IMR-90 (cell line): ENCODE measurements at regions not wholly inside any gene's neighbourhood (a gene's known extent, or its start where the extent isn't known, plus 50 kb on each side); places are given as distances from the start of the nearest gene placed in this dataset.

Experiments
- ATAC-seq: fragments of 200-7000 bp; cut with Tn5 transposase; 2 replicates; pipeline ENCODE4 v1.9.1; 2020; ENCODE audit warnings: low read depth, mild to moderate bottlenecking, moderate library complexity
- BruUV-seq: library from RNA; stranded (reverse); fragments of 400-500 nt; replicated peaks from 2 replicates; lab custom pipeline; 2021; lab: Mats Ljungman, UMichigan
- CTCF ChIA-PET: fragments of 300-600 bp; formaldehyde crosslinking; extraction: SDS; loops from one replicate; lab custom pipeline; 2021; ENCODE audit warnings: antibody characterized with exemption; lab: Yijun Ruan, JAX
- POLR2A ChIA-PET: fragments of 300-600 bp; sonication (Branson Sonifier 250); formaldehyde crosslinking; loops from one replicate; lab custom pipeline; 2022; ENCODE audit warnings: antibody characterized with exemption; ENCODE audit not compliant: unreplicated experiment; lab: Charles Lee
- DNase-seq: peaks from one replicate; pipeline ENCODE4 v3.0.0; 2013
- H2AFZ ChIP-seq: replicated peaks from 2 replicates; pipeline ENCODE3; 2013; ENCODE audit warnings: low read length, mild to moderate bottlenecking; ENCODE audit not compliant: poor library complexity
- H2AK5ac ChIP-seq: 2 replicates; pipeline ENCODE4 v1.6.1; 2013; ENCODE audit warnings: low read depth, low read length, inconsistent platforms
- H2AK9ac ChIP-seq: replicated peaks from 2 replicates; pipeline ENCODE3; 2013; ENCODE audit warnings: mild to moderate bottlenecking, low read depth, low read length, moderate library complexity; ENCODE audit not compliant: poor library complexity
- H2BK120ac ChIP-seq: 2 replicates; pipeline ENCODE4 v1.6.1; 2013; ENCODE audit warnings: low read depth, low read length, inconsistent platforms
- H2BK15ac ChIP-seq: 3 replicates; pipeline ENCODE4 v1.6.1; 2013; ENCODE audit warnings: low read depth, low read length, inconsistent platforms
- H2BK20ac ChIP-seq: 2 replicates; pipeline ENCODE4 v1.6.1; 2013; ENCODE audit warnings: low read depth, mild to moderate bottlenecking, inconsistent platforms, low read length, moderate library complexity
- H2BK5ac ChIP-seq: 2 replicates; pipeline ENCODE4 v1.6.1; 2013; ENCODE audit warnings: mild to moderate bottlenecking, low read depth, low read length, inconsistent platforms; ENCODE audit not compliant: poor library complexity, severe bottlenecking
- H3K14ac ChIP-seq: replicated peaks from 2 replicates; pipeline ENCODE4 v1.6.1; 2013; ENCODE audit warnings: low read depth, low read length, inconsistent platforms
- H3K18ac ChIP-seq: 2 replicates; pipeline ENCODE4 v1.6.1; 2013; ENCODE audit warnings: low read depth, low read length, control low read depth
- H3K23ac ChIP-seq: 2 replicates; pipeline ENCODE4 v1.6.1; 2013; ENCODE audit warnings: low read depth, low read length, inconsistent platforms
- H3K27ac ChIP-seq: 2 replicates; pipeline ENCODE4 v1.5.1; 2013; ENCODE audit warnings: mild to moderate bottlenecking, control low read depth, low read length; ENCODE audit not compliant: insufficient read depth
- H3K27me3 ChIP-seq: 2 replicates; pipeline ENCODE4 v1.6.1; 2013; ENCODE audit warnings: low read length; ENCODE audit not compliant: control insufficient read depth, insufficient read depth
- H3K36me3 ChIP-seq: 2 replicates; pipeline ENCODE4 v1.6.1; 2013; ENCODE audit warnings: low read length, mixed read lengths; ENCODE audit not compliant: control insufficient read depth, insufficient read depth
- H3K4ac ChIP-seq: 2 replicates; pipeline ENCODE4 v1.6.1; 2013; ENCODE audit warnings: low read depth, low read length, inconsistent platforms
- H3K4me1 ChIP-seq: 2 replicates; pipeline ENCODE4 v1.6.1; 2013; ENCODE audit warnings: low read length, mixed read lengths; ENCODE audit not compliant: control insufficient read depth, insufficient read depth
- H3K4me2 ChIP-seq: 2 replicates; pipeline ENCODE4 v1.6.1; 2013; ENCODE audit warnings: low read depth, mild to moderate bottlenecking, control low read depth, low read length, moderate library complexity
- H3K4me3 ChIP-seq: 2 replicates; pipeline ENCODE4 v1.5.1; 2013; ENCODE audit warnings: low read depth, mild to moderate bottlenecking, control low read depth, low read length, moderate library complexity; ENCODE audit not compliant: insufficient read depth
- H3K56ac ChIP-seq: 2 replicates; pipeline ENCODE4 v1.6.1; 2013; ENCODE audit warnings: low read length, inconsistent platforms; ENCODE audit not compliant: insufficient read depth; ENCODE audit errors: extremely low read depth
- H3K79me1 ChIP-seq, 2 experiments: 2 replicates each; pipeline ENCODE4 v1.6.1; 2013; ENCODE audit warnings: low read length in 2 of 2, inconsistent platforms in 1 of 2, low read depth in 1 of 2
- H3K9ac ChIP-seq: 2 replicates; pipeline ENCODE4 v1.6.1; 2013; ENCODE audit warnings: low read depth, low read length, control low read depth
- H3K9me1 ChIP-seq: 2 replicates; pipeline ENCODE4 v1.6.1; 2013; ENCODE audit warnings: low read length, inconsistent platforms; ENCODE audit not compliant: insufficient read depth
- H3K9me3 ChIP-seq: 2 replicates; pipeline ENCODE4 v1.6.1; 2013; ENCODE audit warnings: low read length; ENCODE audit not compliant: control insufficient read depth, insufficient read depth
- H4K20me1 ChIP-seq: 2 replicates; pipeline ENCODE4 v1.6.1; 2013; ENCODE audit warnings: low read length, inconsistent platforms; ENCODE audit not compliant: insufficient read depth
- H4K5ac ChIP-seq: 2 replicates; pipeline ENCODE4 v1.6.1; 2013; ENCODE audit warnings: mild to moderate bottlenecking, low read depth, low read length, control low read depth
- H4K8ac ChIP-seq, 2 experiments: 2 replicates each; pipeline ENCODE4 v1.6.1; 2013; ENCODE audit warnings: low read depth in 2 of 2, low read length in 2 of 2, control low read depth in 1 of 2, inconsistent platforms in 1 of 2
- H4K91ac ChIP-seq: 2 replicates; pipeline ENCODE4 v1.6.1; 2013; ENCODE audit warnings: low read depth, low read length, inconsistent platforms; ENCODE audit not compliant: insufficient read depth
- BHLHE40 ChIP-seq: fragments of 150-350 bp; IDR thresholded peaks from 2 replicates; pipeline ENCODE4 v1.6.1; 2016; ENCODE audit warnings: mild to moderate bottlenecking, low read depth, low read length
- CTCF ChIP-seq: conservative IDR thresholded peaks from 2 replicates; pipeline ENCODE4 v1.5.1; 2012; ENCODE audit warnings: mild to moderate bottlenecking, low read depth, low read length, improper control_type of control experiment
- MAZ ChIP-seq: IDR thresholded peaks from 2 replicates; pipeline ENCODE4 v1.6.1; 2012; ENCODE audit warnings: low read depth, mild to moderate bottlenecking, low read length, improper control_type of control experiment, moderate library complexity, borderline replicate concordance
- MXI1 ChIP-seq: IDR thresholded peaks from 2 replicates; pipeline ENCODE4 v1.6.1; 2012; ENCODE audit warnings: low read depth, mild to moderate bottlenecking, low read length, moderate library complexity, borderline replicate concordance
- NFE2L2 ChIP-seq: fragments of 150-350 bp; IDR thresholded peaks from 2 replicates; pipeline ENCODE4 v1.6.1; 2016; ENCODE audit warnings: low read depth, mild to moderate bottlenecking, low read length
- SMC3 ChIP-seq: fragments of 150-350 bp; IDR thresholded peaks from 2 replicates; pipeline ENCODE4 v1.6.1; 2016; ENCODE audit warnings: low read depth, mild to moderate bottlenecking, antibody characterized with exemption, low read length, moderate library complexity
- WGBS, 2 experiments: methylation state at CpG; one replicate each; pipeline versions ENCODE4 v1.1.5 to v1.1.7; 2013; ENCODE audit warnings: missing lambda C conversion rate in 2 of 2; ENCODE audit not compliant: insufficient read length in 1 of 2; ENCODE audit errors: extremely low coverage in 2 of 2; 5-methylcytosine and 5-hydroxymethylcytosine counted together
- dilution Hi-C: fragments of 300-500 bp; cut with HindIII; formaldehyde crosslinking; loops from one replicate; pipeline ENCODE4 v1.14.3; 2018; ENCODE audit warnings: low sequenced_read_pairs; ENCODE audit not compliant: unreplicated experiment
- in situ Hi-C: fragments of 300-500 bp; cut with MboI; formaldehyde crosslinking; loops from 3 replicates; pipeline ENCODE4 v1.14.3; 2019; ENCODE audit warnings: low sequenced_read_pairs, inconsistent platforms, mixed read lengths
- intact Hi-C: fragments of 100-400 bp; cut with micrococcal nuclease; formaldehyde crosslinking; loops from 2 replicates; pipeline ENCODE4 v1.10.0; 2022
- TF ChIP-seq, protein P1 (sequence below): fragments of 150-350 bp; IDR thresholded peaks from 2 replicates; pipeline ENCODE4 v1.6.1; 2017; ENCODE audit warnings: mild to moderate bottlenecking, antibody characterized with exemption, low read length, low read depth

DNA sequence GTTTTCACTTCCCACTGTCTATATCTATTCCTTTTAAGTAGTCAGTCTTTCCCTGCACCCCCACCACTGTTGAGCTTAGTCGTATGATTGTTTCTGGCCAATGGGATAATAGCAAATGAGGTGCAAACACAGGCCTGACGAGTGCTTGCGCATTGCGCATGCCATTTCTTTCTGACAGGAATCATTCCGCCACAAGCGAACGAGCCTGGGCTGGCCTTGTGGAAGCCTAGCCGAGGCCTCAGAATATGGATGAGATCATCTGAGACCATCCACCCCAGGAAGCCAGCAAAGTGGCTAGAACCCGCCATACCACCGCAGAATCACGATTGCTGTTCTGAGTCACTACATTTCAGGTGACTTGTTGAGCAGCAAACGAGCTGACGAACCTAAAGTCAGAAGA lies 52.2 kb upstream of the PRL start:
- Histone ChIP-seq H4K8ac (no peak overlapping the region), H3K23ac (no peak overlapping the region), H3K27ac (no peak overlapping the region), H2BK120ac (peak overlapping the region; percentile 13; the same call in 1 of the 2 replicates), H2BK5ac (no peak overlapping the region), H4K5ac (no peak overlapping the region), H2BK15ac (no peak overlapping the region; the same call in 1 of the 3 replicates), H3K4me2 (no peak overlapping the region), H3K56ac (no peak overlapping the region), H3K14ac (no peak overlapping the region), H3K9me1 (no peaks in the 10 kb centered on the region), H3K27me3 (no peaks in the 10 kb centered on the region), H3K9me3 (no peaks in the 10 kb centered on the region), H3K18ac (peak overlapping the region; percentile 54; the same call in 1 of the 2 replicates), H2AK5ac (peak overlapping the region; percentile 76; the same call in 1 of the 2 replicates), H2AK9ac (no peak overlapping the region), H3K4me3 (no peak overlapping the region), H3K36me3 (no peaks in the 10 kb centered on the region), H2AFZ (no peak overlapping the region), H2BK20ac (no peak overlapping the region), H4K20me1 (no peaks in the 10 kb centered on the region), H3K9ac (no peak overlapping the region), H3K4ac (peak overlapping the region; percentile 35; the same call in 1 of the 2 replicates), H3K79me1 (no peaks in the 10 kb centered on the region), H4K91ac (no peak overlapping the region), H3K4me1 (peaks cover 2% of the 10 kb centered on the region; the same call in 1 of the 2 replicates)
- ChIA-PET POLR2A (no interaction called here), CTCF (no interaction called here)
- BruUV-seq = no TSS peak
- WGBS, 2 experiments = 100% methylated on average over 6 of the region's 13 CpGs; no CpG with 5 or more reads in 1 of the 2 experiments
- no peak for TF ChIP-seq CTCF
- no peak for TF ChIP-seq NFE2L2
- TF ChIP-seq BHLHE40 = no peak
- no peak for TF ChIP-seq MXI1
- no peak for TF ChIP-seq SMC3
- TF ChIP-seq MAZ = no peak
- TF ChIP-seq, protein P1, sequence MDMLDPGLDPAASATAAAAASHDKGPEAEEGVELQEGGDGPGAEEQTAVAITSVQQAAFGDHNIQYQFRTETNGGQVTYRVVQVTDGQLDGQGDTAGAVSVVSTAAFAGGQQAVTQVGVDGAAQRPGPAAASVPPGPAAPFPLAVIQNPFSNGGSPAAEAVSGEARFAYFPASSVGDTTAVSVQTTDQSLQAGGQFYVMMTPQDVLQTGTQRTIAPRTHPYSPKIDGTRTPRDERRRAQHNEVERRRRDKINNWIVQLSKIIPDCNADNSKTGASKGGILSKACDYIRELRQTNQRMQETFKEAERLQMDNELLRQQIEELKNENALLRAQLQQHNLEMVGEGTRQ = no peak
- intact Hi-C loops (no loop called here), in situ Hi-C loops (no loop called here), dilution Hi-C loops (no loop called here)
- ATAC-seq (no peak), DNase-seq (no peak)
